Neuronal stem cell (in vitro differentiated cells): ENCODE measurements at regions not wholly inside any gene's neighbourhood (a gene's known extent, or its start where the extent isn't known, plus 50 kb on each side); places are given as distances from the start of the nearest gene placed in this dataset.

Source experiments
- DNase-seq: peaks from one replicate; pipeline ENCODE4 v3.0.0-alpha.2; 2013; ENCODE audit warnings: low spot score
- H2AFZ ChIP-seq: one replicate; pipeline ENCODE4 v1.6.1; 2013; ENCODE audit warnings: mild to moderate bottlenecking, low read length, inconsistent platforms
- H2AK5ac ChIP-seq: 2 replicates; pipeline ENCODE4 v1.6.1; 2013; ENCODE audit warnings: low read depth, mild to moderate bottlenecking, inconsistent platforms, low read length, moderate library complexity, mixed read lengths
- H2BK120ac ChIP-seq: 2 replicates; pipeline ENCODE4 v1.6.1; 2013; ENCODE audit warnings: low read depth, mild to moderate bottlenecking, inconsistent platforms, low read length, moderate library complexity, mixed read lengths
- H2BK12ac ChIP-seq: one replicate; pipeline ENCODE4 v1.6.1; 2013; ENCODE audit warnings: low read length, inconsistent platforms
- H2BK15ac ChIP-seq: 2 replicates; pipeline ENCODE4 v1.6.1; 2013; ENCODE audit warnings: mild to moderate bottlenecking, low read length, inconsistent platforms, mixed read lengths
- H2BK5ac ChIP-seq: one replicate; pipeline ENCODE4 v1.6.1; 2013; ENCODE audit warnings: inconsistent platforms, mild to moderate bottlenecking, low read length, moderate library complexity
- H3K14ac ChIP-seq: one replicate; pipeline ENCODE4 v1.6.1; 2013; ENCODE audit warnings: low read length, inconsistent platforms
- H3K18ac ChIP-seq: 2 replicates; pipeline ENCODE4 v1.6.1; 2013; ENCODE audit warnings: low read length, inconsistent platforms
- H3K23ac ChIP-seq: 2 replicates; pipeline ENCODE4 v1.6.1; 2013; ENCODE audit warnings: low read depth, mild to moderate bottlenecking, mixed read lengths, low read length, inconsistent platforms; ENCODE audit not compliant: poor library complexity
- H3K27ac ChIP-seq: replicated peaks from 3 replicates; pipeline ENCODE4 v1.5.1; 2013; ENCODE audit warnings: low read length, inconsistent platforms
- H3K27me3 ChIP-seq, 3 experiments: 2 replicates each; pipeline ENCODE4 v1.6.1; 2013; ENCODE audit warnings: low read length in 3 of 3, mild to moderate bottlenecking in 2 of 3, inconsistent platforms in 1 of 3, low read depth in 1 of 3, mixed read lengths in 1 of 3, moderate library complexity in 1 of 3; ENCODE audit not compliant: control insufficient read depth in 3 of 3, insufficient read depth in 3 of 3
- H3K36me3 ChIP-seq, 2 donors: replicated peaks in 1 of 2; 2 replicates each; pipeline ENCODE4 v1.6.1; 2013; ENCODE audit warnings: low read length in 2 of 2; ENCODE audit not compliant: control insufficient read depth in 2 of 2, insufficient read depth in 2 of 2
- H3K4ac ChIP-seq: 2 replicates; pipeline ENCODE4 v1.6.1; 2013; ENCODE audit warnings: inconsistent platforms, mild to moderate bottlenecking, low read length, moderate library complexity
- H3K4me1 ChIP-seq, 2 donors: 1 replicate in 1 of 2; 2 replicates in 1 of 2; pipeline ENCODE4 v1.6.1; 2013; ENCODE audit warnings: low read length in 2 of 2, low read depth in 1 of 2; ENCODE audit not compliant: control insufficient read depth in 2 of 2, insufficient read depth in 1 of 2
- H3K4me2 ChIP-seq: one replicate; pipeline ENCODE4 v1.6.1; 2013; ENCODE audit warnings: mild to moderate bottlenecking, low read length, inconsistent platforms; ENCODE audit not compliant: insufficient read depth, poor library complexity, severe bottlenecking
- H3K4me3 ChIP-seq, 2 donors: 2 replicates each; pipeline ENCODE4 v1.5.1; 2013; ENCODE audit warnings: low read length in 2 of 2, mild to moderate bottlenecking in 2 of 2, inconsistent platforms in 1 of 2, moderate library complexity in 1 of 2
- H3K79me1 ChIP-seq: one replicate; pipeline ENCODE4 v1.6.1; 2013; ENCODE audit warnings: low read depth, mild to moderate bottlenecking, inconsistent platforms, low read length, moderate library complexity
- H3K9ac ChIP-seq: one replicate; pipeline ENCODE4 v1.6.1; 2013; ENCODE audit warnings: mild to moderate bottlenecking, low read depth, low read length, inconsistent platforms; ENCODE audit not compliant: poor library complexity
- H3K9me3 ChIP-seq, 2 donors: replicated peaks in 1 of 2; 2 replicates each; pipeline versions ENCODE3 to v1.6.1; 2013; ENCODE audit warnings: low read length in 2 of 2, mild to moderate bottlenecking in 2 of 2, inconsistent platforms in 1 of 2, low read depth in 1 of 2, mixed read lengths in 1 of 2, moderate library complexity in 1 of 2; ENCODE audit not compliant: control insufficient read depth in 2 of 2, insufficient read depth in 1 of 2
- H4K8ac ChIP-seq: one replicate; pipeline ENCODE4 v1.6.1; 2013; ENCODE audit warnings: low read depth, mild to moderate bottlenecking, inconsistent platforms, low read length, moderate library complexity
- H4K91ac ChIP-seq: one replicate; pipeline ENCODE4 v1.6.1; 2013; ENCODE audit warnings: low read length, low read depth, mild to moderate bottlenecking, inconsistent platforms; ENCODE audit not compliant: poor library complexity
- WGBS, 2 donors: extraction: QIAGEN DNeasy Blood & Tissue Kit; methylation state at CpG; one replicate each; pipeline ENCODE4 v1.1.7; 2013; ENCODE audit warnings: missing lambda C conversion rate in 2 of 2, mixed read lengths in 1 of 2; ENCODE audit not compliant: insufficient read length in 2 of 2, insufficient replicate concordance in 1 of 2; ENCODE audit errors: extremely low coverage in 2 of 2; 5-methylcytosine and 5-hydroxymethylcytosine counted together

DNA sequence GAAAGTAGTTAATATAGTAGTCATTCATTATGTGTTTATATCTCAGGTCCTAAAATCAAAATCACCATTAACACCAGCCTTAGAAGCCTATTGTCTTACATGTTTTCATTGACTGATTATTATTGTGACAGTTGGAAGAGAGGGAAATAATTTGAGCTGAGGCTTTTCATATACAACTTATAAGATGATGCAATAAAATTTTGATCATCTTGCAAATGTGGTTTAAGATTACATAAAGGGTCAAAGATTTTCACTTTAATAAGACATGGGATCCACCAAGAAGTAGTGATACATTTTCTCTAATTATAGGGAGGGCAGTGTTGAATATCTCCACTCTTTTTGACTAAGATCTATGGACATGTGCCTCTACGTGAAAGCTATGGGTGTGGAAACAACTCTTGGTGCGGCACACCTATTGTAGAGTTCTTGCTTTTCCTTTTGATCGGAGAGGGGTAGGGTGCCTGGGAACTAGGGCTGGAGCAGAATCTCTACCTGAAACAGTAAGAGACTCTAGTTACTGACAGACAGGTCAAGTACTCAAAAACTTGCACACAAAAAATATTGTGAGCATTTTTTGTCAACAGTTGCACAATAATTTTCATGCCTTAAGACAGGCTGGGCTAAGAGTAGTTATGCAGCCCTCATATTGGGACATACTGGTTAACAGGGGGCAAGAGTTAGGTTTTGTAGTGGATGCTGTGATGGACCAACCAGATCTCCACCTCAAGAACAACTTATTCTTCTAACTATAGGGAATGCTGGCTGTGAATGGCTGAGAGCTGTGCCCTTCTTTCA is 139.3 kb upstream of the FST start:
- WGBS, 2 donors, result no CpG with 5 or more reads among the region's 3 CpGs
- Histone ChIP-seq H3K9me3 (no peaks in the 10 kb centered on the region), H3K23ac (no peak overlapping the region), H3K14ac (no peak overlapping the region), H2BK120ac (no peak overlapping the region), H2BK15ac (no peak overlapping the region), H2BK12ac (no peak overlapping the region), H3K79me1 (no peaks in the 10 kb centered on the region), H3K9ac (no peak overlapping the region), H3K27me3 (no peaks in the 10 kb centered on the region), H2AFZ (no peak overlapping the region), H3K4me2 (no peak overlapping the region), H3K4me1 (no peaks in the 10 kb centered on the region), H4K8ac (no peak overlapping the region), H3K4me3 (no peak overlapping the region), H3K36me3 (no peaks in the 10 kb centered on the region), H3K18ac (no peak overlapping the region), H3K4ac (no peak overlapping the region), H3K27ac (no peak overlapping the region), H2BK5ac (no peak overlapping the region), H2AK5ac (no peak overlapping the region), H4K91ac (no peak overlapping the region)
- no peak for DNase-seq

DNA sequence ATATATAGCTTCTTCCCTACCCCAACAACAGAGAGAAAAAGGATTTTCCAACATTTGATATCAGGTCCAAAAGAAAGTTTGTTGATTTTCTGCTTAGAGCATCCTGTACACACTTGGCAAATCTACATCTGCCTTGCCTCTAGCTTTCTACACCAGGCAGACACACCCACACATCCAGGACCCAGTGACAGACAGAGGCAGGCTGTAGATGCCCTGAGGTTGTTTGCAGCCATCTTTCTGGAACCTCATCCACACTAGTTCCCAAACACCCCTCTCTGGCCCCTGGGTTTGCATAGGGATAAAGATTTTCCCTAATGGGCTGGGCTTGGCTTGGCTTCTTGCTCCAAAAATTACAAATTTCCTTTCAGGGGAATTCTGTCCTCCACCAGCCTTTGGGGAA is 138.2 kb upstream of the FST start:
- Histone ChIP-seq H3K4me2 (no peak overlapping the region), H4K91ac (no peak overlapping the region), H3K9me3 (no peaks in the 10 kb centered on the region), H2BK15ac (no peak overlapping the region), H2BK12ac (no peak overlapping the region), H3K27me3 (no peaks in the 10 kb centered on the region), H3K79me1 (no peaks in the 10 kb centered on the region), H3K4me3 (no peak overlapping the region), H2BK120ac (no peak overlapping the region), H3K4me1 (no peaks in the 10 kb centered on the region), H2BK5ac (no peak overlapping the region), H2AK5ac (no peak overlapping the region), H3K9ac (no peak overlapping the region), H4K8ac (no peak overlapping the region), H3K36me3 (no peaks in the 10 kb centered on the region), H3K14ac (no peak overlapping the region), H3K4ac (no peak overlapping the region), H3K23ac (no peak overlapping the region), H3K27ac (no peak overlapping the region), H2AFZ (no peak overlapping the region), H3K18ac (no peak overlapping the region)
- DNase-seq, result no peak

DNA sequence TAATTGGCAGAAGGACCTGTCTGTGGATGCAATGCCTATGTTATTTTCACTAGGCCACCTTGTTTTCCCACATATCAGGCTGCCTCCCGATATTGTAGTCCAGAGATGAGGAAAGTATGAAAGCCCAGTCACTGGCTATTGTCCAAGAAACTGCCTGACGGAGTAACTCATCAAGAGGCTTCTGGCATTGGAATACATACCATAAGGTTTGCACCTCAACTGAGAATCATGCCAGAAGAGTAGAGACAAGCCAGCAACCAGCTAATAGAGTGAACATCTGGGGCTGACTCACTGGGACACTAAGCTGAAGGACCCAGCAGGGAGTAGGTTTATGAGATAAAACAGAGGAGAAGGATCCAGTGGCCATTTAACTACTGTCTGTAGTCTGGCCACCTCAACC is 137.2 kb upstream of the FST start:
- H3K27ac ChIP-seq, result no peak overlapping the region
- H3K9me3 ChIP-seq, result no peaks in the 10 kb centered on the region
- no peak overlapping the region for H3K9ac ChIP-seq
- no peak overlapping the region for H3K4me3 ChIP-seq
- no peak overlapping the region for H3K23ac ChIP-seq
- H2AK5ac ChIP-seq, result no peak overlapping the region
- H3K36me3 ChIP-seq, result no peaks in the 10 kb centered on the region
- H3K18ac ChIP-seq, result no peak overlapping the region
- no peak overlapping the region for H4K91ac ChIP-seq
- no peak overlapping the region for H2AFZ ChIP-seq
- no peak for DNase-seq
- H3K79me1 ChIP-seq, result no peaks in the 10 kb centered on the region
- no peak overlapping the region for H3K4ac ChIP-seq
- H3K14ac ChIP-seq, result no peak overlapping the region
- H2BK12ac ChIP-seq, result no peak overlapping the region
- no peak overlapping the region for H3K4me2 ChIP-seq
- H3K27me3 ChIP-seq, result no peaks in the 10 kb centered on the region
- no peak overlapping the region for H2BK120ac ChIP-seq
- H2BK15ac ChIP-seq, result no peak overlapping the region
- no peak overlapping the region for H2BK5ac ChIP-seq
- no peaks in the 10 kb centered on the region for H3K4me1 ChIP-seq
- WGBS, 2 donors, result no CpG with 5 or more reads among the region's 2 CpGs
- H4K8ac ChIP-seq, result no peak overlapping the region

DNA sequence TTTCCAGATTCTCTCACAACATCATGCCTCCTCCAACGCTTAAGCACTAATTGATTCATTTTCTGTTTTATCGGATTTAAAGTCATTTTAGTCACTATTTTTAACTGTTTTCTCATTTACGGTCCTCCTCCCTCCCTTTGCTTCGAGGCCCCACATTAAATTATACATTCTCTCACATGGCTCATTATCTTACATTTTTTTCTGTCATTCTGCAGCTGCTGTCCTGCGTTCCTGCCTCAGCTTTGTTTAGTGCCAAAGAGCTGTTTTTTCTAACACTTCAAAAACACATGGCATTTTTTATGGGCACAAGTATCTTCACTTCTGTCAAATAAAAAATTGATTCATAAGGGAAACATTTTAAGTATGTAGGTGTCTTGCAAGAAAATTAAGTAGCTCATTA is 130.1 kb upstream of the FST start:
- Histone ChIP-seq H2BK12ac (no peak overlapping the region), H3K27me3 (no peaks in the 10 kb centered on the region), H3K4ac (no peak overlapping the region), H2BK15ac (no peak overlapping the region), H3K27ac (no peak overlapping the region), H3K4me1 (no peaks in the 10 kb centered on the region), H2BK120ac (no peak overlapping the region), H3K23ac (no peak overlapping the region), H3K9me3 (no peaks in the 10 kb centered on the region), H2AK5ac (no peak overlapping the region), H3K9ac (no peak overlapping the region), H3K14ac (no peak overlapping the region), H3K36me3 (no peaks in the 10 kb centered on the region), H3K4me2 (no peak overlapping the region), H2BK5ac (no peak overlapping the region), H3K79me1 (no peaks in the 10 kb centered on the region), H3K18ac (no peak overlapping the region), H3K4me3 (no peak overlapping the region), H4K8ac (no peak overlapping the region), H2AFZ (no peak overlapping the region), H4K91ac (no peak overlapping the region)
- DNase-seq, result no peak
- WGBS, 2 donors, result no CpG with 5 or more reads among the region's 5 CpGs
